Nucleus accumbens (tissue), 56 donors: ENCODE measurements at regions not wholly inside any gene's neighbourhood (a gene's known extent, or its start where the extent isn't known, plus 50 kb on each side); places are given as distances from the start of the nearest gene placed in this dataset.
"Not testable (repeated sequence)": the region's sequence is repeated elsewhere in the genome, so short reads cannot be mapped to it uniquely, and the experiment has no call there.

ENCODE experiments used
- DNase-seq, 56 donors: peaks; one replicate each; lab custom pipeline; 2025; lab: John Stamatoyannopoulos, UW

DNA sequence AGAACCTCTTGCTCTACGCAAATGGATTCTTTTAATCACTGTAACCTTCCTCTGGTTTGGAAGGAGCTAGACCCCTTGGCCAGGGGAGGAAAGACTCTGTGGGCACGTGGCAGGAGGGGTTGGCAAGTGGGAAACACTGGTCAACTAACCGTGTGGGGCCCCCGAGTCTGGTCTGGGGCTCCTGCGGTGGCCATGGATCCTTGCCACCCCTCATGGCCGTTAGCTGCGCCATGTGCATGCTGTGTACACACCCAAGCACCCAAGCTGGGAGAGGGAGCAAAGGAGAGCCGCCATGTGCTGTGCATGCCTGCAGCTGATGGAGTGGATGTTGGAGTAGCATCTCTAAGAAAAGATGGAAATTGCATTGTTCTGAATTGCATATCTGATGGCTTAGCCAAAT is 730.6 kb downstream of the FAM181B start:
- no peak for DNase-seq

DNA sequence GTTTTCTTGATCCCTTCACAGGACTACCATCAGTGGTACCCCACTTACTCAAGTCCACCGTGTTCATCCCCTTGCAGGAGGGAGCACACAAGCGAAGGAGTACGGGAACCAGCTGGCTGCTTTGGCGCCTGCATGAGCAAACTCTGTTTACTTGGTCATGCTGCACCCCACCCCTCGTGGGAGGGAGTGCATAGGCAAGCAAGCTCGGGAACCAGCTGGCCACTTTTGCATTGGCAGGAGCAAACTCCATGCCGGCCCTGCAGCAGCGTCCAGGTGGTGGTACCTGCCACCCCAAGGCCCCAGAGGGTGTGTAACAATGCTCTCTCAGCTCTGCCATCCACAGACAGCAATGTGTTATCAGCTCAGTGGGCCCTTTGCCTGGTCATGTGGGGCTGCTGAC is 737.8 kb downstream of the FAM181B start:
- DNase-seq, result no peak

DNA sequence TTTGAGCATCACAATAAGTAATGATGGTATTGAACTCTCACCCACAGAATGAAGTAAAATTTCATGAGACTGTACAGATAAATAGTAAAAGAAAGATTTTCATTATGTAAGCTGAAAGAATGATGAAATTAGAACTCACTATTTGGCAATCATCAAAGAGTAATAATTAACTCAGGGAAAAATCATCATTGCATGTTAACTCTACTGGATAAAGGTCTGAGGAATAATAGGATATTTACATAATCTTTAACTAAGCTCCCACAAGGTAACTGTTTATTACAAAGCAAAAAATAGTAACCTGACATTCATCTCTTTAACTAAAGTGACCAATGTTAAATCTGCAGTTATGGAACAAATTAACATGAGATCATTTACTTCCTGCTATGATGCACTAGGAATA is 739.9 kb downstream of the FAM181B start:
- no peak for DNase-seq

DNA sequence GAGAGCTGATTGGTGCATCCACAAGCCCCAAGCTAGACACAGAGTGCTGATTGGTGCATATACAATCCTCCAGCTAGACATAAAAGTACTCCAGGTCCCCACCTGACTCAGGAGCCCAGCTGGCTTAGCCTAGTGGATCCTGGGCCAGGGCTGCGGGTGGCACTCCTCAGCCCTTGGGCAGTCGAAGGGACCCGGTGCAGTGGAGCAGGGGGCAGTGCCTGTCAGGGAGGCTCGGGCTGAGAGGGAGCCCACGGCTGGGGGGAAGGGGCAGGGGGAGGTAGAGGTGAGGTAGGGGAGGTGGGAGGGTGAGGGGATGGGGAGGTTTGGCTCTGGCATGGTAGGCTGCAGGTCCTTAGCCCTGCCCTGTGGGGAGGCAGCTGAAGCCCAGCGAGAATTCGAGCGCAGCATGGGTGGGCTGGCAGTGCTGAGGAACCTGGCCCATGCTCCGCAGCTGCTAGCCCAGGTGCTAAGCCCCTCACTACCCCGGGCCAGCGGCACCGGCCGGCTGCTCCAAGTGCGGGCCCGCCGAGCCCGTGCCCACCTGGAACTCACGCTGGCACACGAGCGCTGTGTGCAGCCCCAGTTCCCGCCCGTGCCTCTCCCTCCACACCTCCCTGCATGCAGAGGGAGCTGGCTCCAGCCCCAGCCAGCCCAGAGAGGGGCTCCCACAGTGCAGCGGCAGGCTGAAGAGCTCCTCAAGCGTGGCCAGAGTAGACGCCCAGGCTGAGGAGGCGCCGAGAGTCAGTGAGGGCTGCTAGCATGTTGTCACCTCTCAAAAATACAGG is 742.8 kb downstream of the FAM181B start:
- no peak for DNase-seq

DNA sequence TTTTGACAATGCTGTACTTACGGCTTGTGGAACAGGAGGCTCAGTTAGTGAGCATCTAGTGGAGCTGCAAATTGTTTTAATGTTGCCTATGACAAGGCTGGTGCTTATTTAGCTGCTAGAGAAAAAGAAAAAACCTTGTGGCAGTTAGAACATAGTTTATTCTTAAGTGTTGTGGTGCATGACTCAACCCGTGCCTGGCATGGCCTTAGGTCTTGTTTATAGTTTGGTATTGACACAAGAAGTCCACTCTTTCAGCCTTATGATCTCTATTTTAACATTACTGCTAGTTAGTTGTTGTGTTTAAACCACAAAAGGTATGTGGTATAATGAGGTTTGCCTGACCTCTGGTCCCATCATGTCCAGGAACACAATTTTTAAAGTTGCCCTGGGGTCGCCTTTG is 744.6 kb downstream of the FAM181B start:
- no peak for DNase-seq

DNA sequence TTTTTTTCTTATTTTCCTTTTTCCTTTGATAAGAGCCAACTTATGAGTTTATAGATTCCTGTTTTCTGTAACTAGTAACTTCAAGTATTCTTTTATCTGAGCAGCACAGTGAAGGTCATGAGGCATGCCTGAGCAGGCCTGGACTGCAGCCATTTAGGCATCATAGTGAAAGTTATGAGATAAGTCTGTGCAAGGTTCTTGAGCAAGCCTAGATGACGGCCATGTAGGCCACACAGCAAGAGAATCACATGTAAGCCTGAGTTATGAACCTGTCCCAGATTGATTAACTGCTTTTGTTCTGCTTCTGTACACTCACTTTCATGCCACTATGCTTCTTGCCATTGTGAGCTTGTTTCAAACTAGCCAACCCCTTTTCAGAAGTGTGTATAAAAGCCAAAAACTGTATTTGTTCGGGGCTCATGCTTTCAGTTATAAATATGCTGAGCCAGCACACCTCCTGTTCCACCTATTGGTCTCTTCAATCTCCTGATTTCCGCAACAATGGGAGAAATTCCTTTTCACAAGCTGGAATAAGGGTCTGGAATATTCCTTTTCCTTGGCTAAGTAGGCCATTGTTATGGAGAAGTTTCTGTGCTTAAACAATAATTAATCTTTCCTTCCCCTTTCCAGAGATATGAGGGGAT is 745.7 kb downstream of the FAM181B start:
- no peak for DNase-seq

DNA sequence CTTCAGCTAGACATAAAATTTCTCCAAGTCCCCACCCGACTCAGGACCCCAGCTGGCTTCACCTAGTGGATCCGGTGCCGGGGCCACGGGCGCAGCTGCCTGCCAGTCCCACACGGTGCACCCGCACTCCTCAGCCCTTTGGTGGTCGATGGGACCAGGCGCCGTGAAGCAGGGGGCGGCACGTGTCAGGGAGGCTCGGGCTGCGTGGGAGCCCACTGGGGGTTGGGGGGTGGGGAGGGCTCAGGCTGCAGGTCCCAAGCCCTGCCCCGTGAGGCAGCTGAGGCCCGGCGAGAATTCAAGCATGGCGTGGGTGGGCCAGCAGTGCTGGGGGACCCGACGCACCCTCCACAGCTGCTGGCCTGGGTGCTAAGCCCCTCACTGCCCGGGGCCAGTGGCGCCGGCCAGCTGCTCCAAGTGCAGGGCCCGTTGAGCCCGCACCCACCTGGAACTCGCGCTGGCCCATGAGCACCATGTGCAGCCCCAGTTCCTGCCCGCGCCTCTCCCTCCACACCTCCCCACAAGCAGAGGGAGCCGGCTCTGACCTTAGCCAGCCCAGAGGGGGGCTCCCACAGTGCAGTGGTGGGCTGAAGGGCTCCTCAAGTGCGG is 747.0 kb downstream of the FAM181B start:
- no peak for DNase-seq

DNA sequence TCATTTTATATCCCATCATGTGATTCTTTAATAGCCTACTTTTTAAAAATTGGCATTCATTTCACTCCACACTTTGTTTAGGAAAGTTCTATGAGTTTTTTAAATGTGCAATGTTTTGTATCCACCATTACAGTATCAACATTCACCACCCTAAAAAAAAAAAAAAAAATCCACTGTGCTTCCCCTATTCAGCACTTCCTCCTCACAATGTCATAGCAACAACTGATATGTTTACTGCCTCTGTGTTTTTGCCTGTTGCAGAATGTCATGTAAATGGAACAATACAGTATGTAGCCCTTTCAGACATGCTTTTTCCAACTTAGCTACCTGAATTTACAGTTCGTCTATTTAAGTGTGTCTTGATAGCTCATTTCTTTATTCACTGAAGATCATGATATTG is 754.2 kb downstream of the FAM181B start:
- no peak for DNase-seq

DNA sequence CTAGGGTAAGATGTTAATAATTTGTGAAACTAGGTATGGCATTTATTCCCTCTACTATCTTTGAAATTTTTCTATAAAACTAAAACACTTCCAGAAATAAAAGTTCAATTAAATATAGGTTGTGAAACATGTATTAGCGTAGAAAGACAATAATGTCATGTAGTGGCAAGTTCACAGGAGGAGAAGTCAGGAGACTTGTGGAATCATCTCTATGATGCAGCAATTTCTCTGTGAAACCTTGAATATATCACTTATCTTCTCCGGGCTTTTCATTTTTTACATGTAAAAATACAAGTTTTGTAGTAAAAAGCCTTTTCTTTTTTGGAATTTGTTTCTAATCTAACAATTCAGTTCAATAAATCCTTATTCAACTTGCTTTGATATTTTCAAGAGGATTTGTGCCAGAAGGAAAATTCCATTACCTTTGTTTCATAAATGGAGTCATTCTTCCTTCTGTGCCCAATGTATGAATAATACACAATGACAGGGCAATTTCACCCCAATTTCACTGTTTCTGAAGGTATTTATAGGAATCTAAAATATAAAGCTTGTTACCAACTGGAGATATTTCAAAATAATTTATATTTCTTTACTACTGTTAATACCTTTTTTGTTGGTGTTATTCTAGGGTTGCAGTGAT is 758.3 kb downstream of the FAM181B start:
- no peak for DNase-seq

DNA sequence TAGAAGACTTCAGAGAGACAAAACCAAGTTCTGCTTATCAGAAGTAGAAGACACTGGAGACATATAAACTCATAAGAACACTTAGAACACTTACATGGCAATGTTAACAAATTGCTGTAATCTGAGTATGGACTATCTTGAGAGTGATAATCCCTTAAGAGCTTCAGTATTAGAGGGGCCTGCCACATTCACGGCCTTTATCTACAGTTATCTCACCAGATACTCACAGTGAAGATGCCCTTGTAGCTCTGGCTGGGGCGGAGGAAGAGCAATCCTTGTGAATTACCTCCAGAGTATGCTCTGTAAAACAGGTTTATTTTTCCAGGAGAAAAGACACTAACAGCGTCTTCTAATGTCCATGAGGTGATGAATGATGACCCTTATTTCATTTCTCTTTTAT is 762.8 kb downstream of the FAM181B start:
- DNase-seq, result no peak

DNA sequence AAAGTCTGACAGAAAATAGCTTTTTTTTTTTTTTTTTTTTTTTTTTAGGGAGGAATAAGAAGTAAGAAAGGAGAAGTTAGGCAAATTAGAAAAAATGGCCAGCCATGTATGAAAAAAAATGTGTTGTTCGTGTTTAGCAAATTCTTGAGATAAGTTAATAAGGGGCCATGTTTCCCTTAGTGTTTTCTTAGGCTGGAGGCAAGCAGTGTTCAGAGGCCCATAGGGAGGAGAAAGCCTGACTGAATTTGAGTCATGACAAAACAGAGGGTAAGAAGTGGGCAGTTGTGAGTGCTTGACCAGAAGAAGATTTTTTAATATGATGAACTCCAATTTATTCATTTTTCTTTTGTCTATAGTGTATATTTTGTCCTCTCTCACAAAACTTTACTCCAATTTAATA is 766.4 kb downstream of the FAM181B start:
- DNase-seq, result no peak

DNA sequence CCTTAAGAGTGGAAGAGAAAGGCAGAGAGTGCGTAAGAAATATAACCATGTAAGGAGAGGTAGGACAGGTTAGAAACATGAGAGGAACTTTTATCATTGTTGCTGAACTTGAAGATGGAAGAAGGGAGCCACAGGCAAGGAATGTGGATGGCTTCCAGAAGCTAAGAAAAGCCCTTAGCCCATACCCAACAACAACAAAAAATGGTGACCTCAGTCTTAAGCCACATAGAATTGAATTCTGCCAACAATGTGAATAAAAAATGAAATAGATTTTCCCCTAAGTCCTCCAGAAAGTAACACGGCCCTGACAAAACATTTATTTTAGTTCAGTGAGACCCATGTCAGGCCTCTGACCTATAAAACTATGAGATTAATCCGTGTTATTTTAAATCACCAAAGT is 767.3 kb downstream of the FAM181B start:
- no peak for DNase-seq

DNA sequence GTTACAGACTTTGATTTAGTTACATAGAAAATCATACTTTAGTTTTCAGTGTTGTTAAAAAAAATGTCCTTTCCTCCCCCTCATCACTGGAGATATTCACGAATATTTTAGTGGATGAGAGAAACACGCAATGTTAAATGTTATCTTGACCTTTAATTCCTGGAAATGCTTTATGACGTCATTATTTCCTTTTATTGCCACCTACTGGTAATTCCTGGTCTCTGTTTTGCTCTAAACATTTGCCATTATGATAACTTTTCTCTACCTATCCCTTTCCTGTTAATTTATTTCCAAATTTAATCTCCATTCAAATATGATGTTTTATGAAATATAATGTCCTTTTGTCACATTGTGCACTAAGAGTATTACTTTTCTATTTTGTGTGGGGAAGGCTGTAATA is 770.6 kb downstream of the FAM181B start:
- no peak for DNase-seq

DNA sequence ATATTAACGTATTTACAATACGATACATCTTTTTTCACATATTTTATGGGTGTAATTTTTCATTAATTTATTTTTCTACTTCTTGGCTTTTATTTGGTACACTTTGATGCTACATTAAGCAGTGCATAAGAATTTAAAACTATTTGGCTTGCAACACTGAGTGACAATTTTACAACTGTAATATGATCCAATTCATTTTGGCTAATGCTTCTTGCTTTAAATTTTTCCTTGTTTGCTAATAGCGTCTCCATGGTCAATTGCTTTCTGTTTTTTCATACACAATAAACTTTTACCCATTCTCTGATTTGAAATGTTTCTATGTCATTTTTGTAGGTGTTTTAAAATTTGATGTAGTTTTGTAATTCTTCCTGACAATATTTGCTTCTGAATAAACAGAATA is 773.2 kb downstream of the FAM181B start:
- no peak for DNase-seq

DNA sequence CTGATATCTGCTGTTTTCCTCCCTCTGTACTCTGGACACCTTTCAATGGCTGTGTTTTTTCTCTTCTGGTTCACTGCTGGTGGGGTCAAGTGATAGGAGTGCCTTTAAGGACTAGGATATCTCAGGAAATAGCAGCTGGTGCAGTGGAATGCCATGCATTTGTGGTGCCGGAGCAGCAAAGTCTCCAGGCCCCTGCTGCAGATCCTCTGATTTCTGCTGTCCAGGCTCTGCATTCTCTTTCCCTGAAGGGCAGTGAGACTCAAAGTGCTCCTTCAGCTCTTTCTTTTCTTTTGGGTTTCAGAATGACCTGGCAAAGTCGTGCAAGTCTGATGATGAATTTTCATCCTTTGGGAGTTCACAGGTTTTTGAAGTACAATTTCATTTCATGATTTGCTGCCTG is 774.3 kb downstream of the FAM181B start:
- no peak for DNase-seq

DNA sequence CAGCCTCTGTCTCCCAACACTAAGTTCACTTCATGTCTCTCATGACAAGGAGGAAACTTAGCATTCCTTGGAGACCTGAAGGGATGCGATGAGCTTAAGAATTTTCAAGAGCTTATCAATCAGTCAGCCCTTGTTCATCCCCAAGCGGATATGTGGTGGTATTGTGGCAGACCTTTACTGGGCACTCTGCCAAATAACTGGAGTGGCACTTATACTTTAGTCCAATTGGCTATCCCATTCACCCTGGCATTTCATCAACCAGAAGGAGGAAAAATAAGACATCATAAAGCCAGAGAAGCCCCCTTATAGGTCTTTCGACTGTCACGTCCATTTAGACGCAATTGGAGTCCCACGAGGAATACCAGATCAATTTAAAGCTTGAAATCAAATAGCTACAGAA is 779.4 kb downstream of the FAM181B start:
- DNase-seq, result not testable (repeated sequence)

DNA sequence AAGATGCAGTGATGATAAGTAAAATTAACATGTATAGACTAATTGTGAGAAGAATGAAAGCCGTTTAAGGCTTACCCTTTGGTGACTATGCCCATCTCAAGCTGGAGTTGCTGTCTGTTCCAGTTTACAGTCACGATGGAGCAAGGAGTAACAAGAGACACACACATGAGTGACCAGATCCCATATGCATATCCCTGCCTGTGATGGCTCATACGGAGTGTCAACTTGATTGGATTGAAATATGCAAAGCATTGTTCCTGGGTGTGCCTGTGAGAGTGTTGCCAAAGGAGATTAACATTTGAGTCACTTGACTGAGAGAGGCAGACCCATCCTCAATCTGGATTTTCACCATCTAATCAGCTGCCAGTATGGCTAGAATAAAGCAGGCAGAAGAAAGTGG is 786.8 kb downstream of the FAM181B start:
- DNase-seq, result no peak

DNA sequence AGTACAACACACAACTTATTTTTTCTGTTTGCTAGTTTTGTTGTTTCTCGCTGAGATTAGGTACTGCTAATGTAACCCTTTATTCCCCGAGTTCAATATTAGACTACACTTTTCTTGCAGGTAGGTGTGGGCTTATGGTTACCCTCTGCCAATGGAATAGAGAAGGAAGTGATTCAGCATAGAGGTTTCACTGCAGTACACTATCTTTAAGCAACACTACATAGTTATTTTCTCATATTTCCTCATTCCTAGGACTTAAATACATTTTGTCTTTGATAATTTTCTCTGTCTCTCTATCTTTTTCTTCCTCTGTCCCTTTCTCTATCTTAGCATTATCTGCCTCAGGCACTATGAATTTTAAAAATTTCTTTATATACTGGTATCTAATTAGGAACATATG is 791.0 kb downstream of the FAM181B start:
- no peak for DNase-seq

DNA sequence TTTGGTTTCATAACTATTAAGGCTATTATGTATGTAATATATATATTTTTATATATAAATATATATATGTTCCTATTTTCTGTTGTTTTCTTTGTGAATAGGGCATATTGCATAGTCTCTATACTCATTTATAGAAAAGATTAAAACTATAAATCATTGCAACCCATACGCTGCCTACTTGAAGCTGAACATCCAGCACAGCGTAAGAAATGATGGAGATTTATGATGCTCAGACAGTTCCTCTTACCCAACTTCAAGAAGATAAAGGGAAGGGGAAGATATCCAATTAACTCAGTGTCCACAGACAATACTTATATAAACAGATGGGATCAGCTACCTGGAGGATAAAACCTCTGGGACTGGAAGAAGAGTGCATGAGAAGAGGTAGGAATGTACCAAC is 791.7 kb downstream of the FAM181B start:
- no peak for DNase-seq

DNA sequence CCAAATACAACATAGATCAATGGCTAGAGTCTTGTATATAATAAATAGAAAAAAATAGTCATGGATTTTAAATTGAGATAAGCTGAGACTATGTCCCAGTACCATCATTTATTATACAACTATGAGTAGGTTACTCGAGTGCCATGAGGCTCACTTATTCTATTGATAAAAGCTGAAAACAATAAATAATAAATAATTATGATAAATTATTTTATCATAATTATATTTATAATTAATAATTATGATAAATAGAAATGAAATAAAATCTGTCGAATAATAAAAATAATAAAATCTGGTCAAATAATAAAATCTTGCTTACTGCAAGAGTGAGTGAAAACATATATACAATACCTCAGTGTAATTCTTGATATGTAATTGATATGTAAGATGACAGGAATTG is 801.4 kb downstream of the FAM181B start:
- no peak for DNase-seq

DNA sequence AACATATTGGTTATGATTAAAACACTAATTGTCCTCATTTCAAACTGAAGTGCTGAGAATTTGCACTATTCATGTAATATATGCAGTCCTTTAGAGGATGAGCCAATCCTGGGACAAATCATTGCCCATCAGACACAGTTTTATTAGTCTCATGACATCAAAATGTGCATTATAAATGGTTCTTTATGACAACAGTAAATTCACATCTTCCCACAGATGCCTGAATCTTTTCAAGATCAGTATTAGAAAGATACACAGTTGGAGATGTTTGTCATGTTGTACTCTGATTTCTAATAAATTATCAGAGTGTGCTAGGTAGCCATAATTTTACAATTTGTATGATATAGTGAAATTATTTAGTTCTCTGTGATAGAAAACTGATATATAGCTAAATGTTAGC is 813.5 kb downstream of the FAM181B start:
- DNase-seq, result no peak

DNA sequence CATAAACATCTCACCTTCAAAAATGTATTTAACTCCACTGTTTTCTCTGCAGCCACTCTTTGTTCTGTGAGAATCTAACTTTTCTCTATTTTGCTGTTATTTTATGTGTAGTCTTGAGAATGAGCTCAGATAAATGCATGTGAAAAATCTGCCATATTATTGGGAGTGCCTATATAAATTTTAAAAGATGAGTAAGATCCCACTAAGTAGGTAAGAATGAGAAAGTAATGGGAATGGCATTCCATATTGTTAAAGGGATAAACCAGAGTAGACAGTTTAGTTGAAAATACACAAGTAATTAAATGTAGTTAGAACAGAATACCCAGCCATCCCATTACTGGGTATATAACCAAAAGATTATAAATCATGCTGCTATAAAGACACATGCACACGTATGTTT is 817.2 kb downstream of the FAM181B start:
- no peak for DNase-seq
